A549 (cell line): ENCODE measurements at regions not wholly inside any gene's neighbourhood (a gene's known extent, or its start where the extent isn't known, plus 50 kb on each side); places are given as distances from the start of the nearest gene placed in this dataset.

Experiments used
- ATAC-seq, 2 experiments: fragments of 200-7000 bp in 1 of 2; fragments of >200 bp in 1 of 2; cut with Nextera tagmentation in 1 of 2; cut with Tn5 transposase in 1 of 2; 3 replicates each; pipeline versions ENCODE4 v1.8.0 to v1.9.1; 2018 to 2020; ENCODE audit warnings: mild to moderate bottlenecking in 1 of 2, moderate library complexity in 1 of 2
- CTCF ChIA-PET: fragments of 300-600 bp; sonication (Branson Sonifier 250); formaldehyde crosslinking; extraction: SDS; loops from one replicate; lab custom pipeline; 2021; ENCODE audit warnings: antibody characterized with exemption, inconsistent platforms; lab: Yijun Ruan, JAX
- POLR2A ChIA-PET: fragments of 350-600 bp; formaldehyde crosslinking; extraction: SDS; loops from one replicate; lab custom pipeline; 2021; ENCODE audit warnings: antibody characterized with exemption, inconsistent platforms; lab: Yijun Ruan, JAX
- DNase-seq, 2 experiments: peaks; one replicate each; pipeline versions ENCODE4 v3.0.0 to v3.0.0-alpha.2; 2011 to 2016; ENCODE audit warnings: low read depth in 1 of 2, low spot score in 1 of 2
- FAIRE-seq: peaks from 2 replicates; lab custom pipeline; 2011; peaks lifted over from hg19 to GRCh38; lab: Jason Lieb, UNC
- H3K27ac ChIP-seq, 2 experiments: fragments of >200 bp; sonication (Bioruptor Twin); formaldehyde crosslinking; 3 replicates each; pipeline ENCODE4 v1.5.1; 2016 to 2017
- H3K4me1 ChIP-seq: fragments of >200 bp; sonication (Bioruptor Twin); formaldehyde crosslinking; 3 replicates; pipeline ENCODE4 v1.6.1; 2016
- H3K4me2 ChIP-seq: fragments of >200 bp; sonication (Bioruptor Twin); formaldehyde crosslinking; 3 replicates; pipeline ENCODE4 v1.6.1; 2016
- H3K4me3 ChIP-seq: fragments of >200 bp; sonication (Bioruptor Twin); formaldehyde crosslinking; 3 replicates; pipeline ENCODE4 v1.5.1; 2016
- H3K9me3 ChIP-seq: fragments of >200 bp; sonication (Bioruptor Twin); formaldehyde crosslinking; 3 replicates; pipeline ENCODE4 v1.6.1; 2016
- BHLHE40 ChIP-seq: IDR thresholded peaks from 2 replicates; pipeline ENCODE4 v1.6.1; 2012; ENCODE audit warnings: low read depth, low read length, inconsistent platforms
- CEBPB ChIP-seq, 2 experiments: fragments of >200 bp in 1 of 2; sonication (Bioruptor Twin) in 1 of 2; formaldehyde crosslinking in 1 of 2; IDR thresholded peaks; 2 replicates each; pipeline ENCODE4 v1.6.1; 2012 to 2016
- CHD2 ChIP-seq: fragments of 150-350 bp; IDR thresholded peaks from 2 replicates; pipeline ENCODE4 v1.6.1; 2014; ENCODE audit warnings: low read length; ENCODE audit not compliant: partially characterized antibody
- CTCF ChIP-seq: fragments of >200 bp; sonication (Bioruptor Twin); formaldehyde crosslinking; IDR thresholded peaks from 3 replicates; pipeline ENCODE4 v1.5.1; 2016
- EHF ChIP-seq: fragments of 250-450 bp; sonication (Bioruptor Pico); IDR thresholded peaks from 2 replicates; pipeline ENCODE4 v1.5.0; 2020; ENCODE audit warnings: mild to moderate bottlenecking
- EP300 ChIP-seq, 2 experiments: fragments of >200 bp; sonication (Bioruptor Twin); formaldehyde crosslinking; IDR thresholded peaks; 2 replicates in 1 of 2; 3 replicates in 1 of 2; pipeline ENCODE4 v1.6.1; 2016 to 2017
- ESRRA ChIP-seq: fragments of 150-350 bp; IDR thresholded peaks from 2 replicates; pipeline ENCODE4 v1.6.1; 2014; ENCODE audit warnings: mild to moderate bottlenecking, low read length, borderline replicate concordance
- FOSB ChIP-seq: fragments of 250-450 bp; sonication (Bioruptor Pico); IDR thresholded peaks from 2 replicates; pipeline ENCODE4 v1.5.0; 2020; ENCODE audit warnings: mild to moderate bottlenecking, moderate library complexity
- FOXS1 ChIP-seq: fragments of 250-450 bp; sonication (Bioruptor Pico); IDR thresholded peaks from 2 replicates; pipeline ENCODE4 v1.5.0; 2020; ENCODE audit warnings: mild to moderate bottlenecking, moderate library complexity
- GATA3 ChIP-seq: IDR thresholded peaks from 2 replicates; pipeline ENCODE4 v1.6.1; 2012; ENCODE audit warnings: borderline replicate concordance
- HOXB13 ChIP-seq: fragments of 250-450 bp; sonication (Bioruptor Pico); IDR thresholded peaks from 2 replicates; pipeline ENCODE4 v1.5.0; 2020; ENCODE audit warnings: low read depth, mild to moderate bottlenecking, moderate library complexity
- NPAS2 ChIP-seq: fragments of 250-450 bp; sonication (Bioruptor Pico); IDR thresholded peaks from 2 replicates; pipeline ENCODE4 v1.8.0; 2022; ENCODE audit warnings: mild to moderate bottlenecking, moderate library complexity, borderline replicate concordance
- RAD21 ChIP-seq, 2 experiments: fragments of >200 bp in 1 of 2; sonication (Bioruptor Twin) in 1 of 2; formaldehyde crosslinking in 1 of 2; IDR thresholded peaks in 1 of 2; conservative IDR thresholded peaks in 1 of 2; 2 replicates in 1 of 2; 3 replicates in 1 of 2; pipeline ENCODE4 v1.6.1; 2012 to 2018; ENCODE audit warnings: inconsistent platforms in 1 of 2
- RFX5 ChIP-seq: fragments of 450-650 bp; IDR thresholded peaks from 2 replicates; pipeline ENCODE4 v1.7.1; 2014; ENCODE audit warnings: antibody characterized with exemption, mild to moderate bottlenecking, moderate library complexity
- TFCP2L1 ChIP-seq: fragments of 250-450 bp; sonication (Bioruptor Pico); IDR thresholded peaks from 2 replicates; pipeline ENCODE4 v1.5.0; 2021; ENCODE audit warnings: mild to moderate bottlenecking
- TP53 ChIP-seq: fragments of 250-450 bp; sonication (Bioruptor Pico); IDR thresholded peaks from 2 replicates; pipeline ENCODE4 v1.5.0; 2021; ENCODE audit warnings: mild to moderate bottlenecking, moderate library complexity
- ZC3H11A ChIP-seq: fragments of 450-650 bp; IDR thresholded peaks from 2 replicates; pipeline ENCODE4 v1.6.1; 2014; ENCODE audit warnings: antibody characterized with exemption, mild to moderate bottlenecking
- WGBS: methylation state at CpG from one replicate; pipeline ENCODE4 v1.1.6; 2017; ENCODE audit errors: missing lambda C conversion rate; 5-methylcytosine and 5-hydroxymethylcytosine counted together
- TF ChIP-seq, protein P1 (sequence below): fragments of 150-350 bp; IDR thresholded peaks from 2 replicates; pipeline ENCODE4 v1.6.1; 2014; ENCODE audit warnings: low read depth, mild to moderate bottlenecking, low read length
- TF ChIP-seq, protein P2 (sequence below): IDR thresholded peaks from 2 replicates; pipeline ENCODE4 v1.6.1; 2012
- TF ChIP-seq, protein P3 (sequence below): IDR thresholded peaks from 2 replicates; pipeline ENCODE4 v1.6.1; 2012; ENCODE audit warnings: low read depth, borderline replicate concordance

DNA sequence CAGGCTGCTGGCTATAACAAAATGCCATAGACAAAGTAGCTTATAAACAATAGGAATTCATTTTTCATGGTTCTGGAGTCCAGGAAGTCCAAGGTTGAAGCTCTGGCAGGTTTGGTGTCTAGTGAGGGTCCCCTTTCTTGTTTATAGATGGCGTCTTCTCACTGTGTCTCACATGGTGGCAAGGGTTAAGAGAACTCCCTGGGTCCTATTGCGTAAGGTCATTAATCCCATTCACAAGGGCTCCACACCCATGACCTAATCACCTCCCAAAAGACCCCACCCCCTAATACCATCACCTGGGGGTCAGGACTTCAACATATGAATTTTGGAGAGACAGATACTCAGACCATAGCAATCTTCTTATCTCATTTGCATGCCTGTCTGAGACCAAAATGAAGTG is 108.9 kb upstream of the USP25 start:
- no peak overlapping the region for H3K4me3 ChIP-seq
- H3K4me1 ChIP-seq = peaks cover 8% of the 10 kb centered on the region; the same call in 2 of the 3 replicates
- no peak overlapping the region for H3K27ac ChIP-seq
- ChIA-PET CTCF (no interaction called here), POLR2A (no interaction called here)
- DNase-seq (no peak), FAIRE-seq (no peak)
- H3K4me2 ChIP-seq = no peak overlapping the region
- WGBS = 88% methylated on average over 2 of the region's 2 CpGs
- TF ChIP-seq CHD2 (no peak), CEBPB (IDR thresholded peaks at IDR 0.05) (no peak), FOXS1 (CRISPR knock-in tag) (no peak), FOSB (CRISPR knock-in tag) (no peak), NPAS2 (CRISPR knock-in tag) (no peak), TFCP2L1 (CRISPR knock-in tag) (no peak), CTCF (no peak), GATA3 (no peak), BHLHE40 (no peak), RFX5 (no peak), RAD21 (conservative IDR thresholded peaks at IDR 0.05 in 1 of 2, IDR thresholded peaks at IDR 0.05 in 1 of 2) (no peak), ESRRA (no peak), EP300 (IDR thresholded peaks at IDR 0.05) (no peak), EHF (CRISPR knock-in tag) (no peak)
- TF ChIP-seq, protein P1, sequence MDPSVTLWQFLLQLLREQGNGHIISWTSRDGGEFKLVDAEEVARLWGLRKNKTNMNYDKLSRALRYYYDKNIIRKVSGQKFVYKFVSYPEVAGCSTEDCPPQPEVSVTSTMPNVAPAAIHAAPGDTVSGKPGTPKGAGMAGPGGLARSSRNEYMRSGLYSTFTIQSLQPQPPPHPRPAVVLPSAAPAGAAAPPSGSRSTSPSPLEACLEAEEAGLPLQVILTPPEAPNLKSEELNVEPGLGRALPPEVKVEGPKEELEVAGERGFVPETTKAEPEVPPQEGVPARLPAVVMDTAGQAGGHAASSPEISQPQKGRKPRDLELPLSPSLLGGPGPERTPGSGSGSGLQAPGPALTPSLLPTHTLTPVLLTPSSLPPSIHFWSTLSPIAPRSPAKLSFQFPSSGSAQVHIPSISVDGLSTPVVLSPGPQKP = no peak
- TF ChIP-seq, protein P2, sequence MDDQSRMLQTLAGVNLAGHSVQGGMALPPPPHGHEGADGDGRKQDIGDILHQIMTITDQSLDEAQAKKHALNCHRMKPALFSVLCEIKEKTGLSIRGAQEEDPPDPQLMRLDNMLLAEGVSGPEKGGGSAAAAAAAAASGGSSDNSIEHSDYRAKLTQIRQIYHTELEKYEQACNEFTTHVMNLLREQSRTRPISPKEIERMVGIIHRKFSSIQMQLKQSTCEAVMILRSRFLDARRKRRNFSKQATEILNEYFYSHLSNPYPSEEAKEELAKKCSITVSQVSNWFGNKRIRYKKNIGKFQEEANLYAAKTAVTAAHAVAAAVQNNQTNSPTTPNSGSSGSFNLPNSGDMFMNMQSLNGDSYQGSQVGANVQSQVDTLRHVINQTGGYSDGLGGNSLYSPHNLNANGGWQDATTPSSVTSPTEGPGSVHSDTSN = no peak
- TF ChIP-seq, all 56 proteins: peak for 0
- no peak for ATAC-seq
- H3K9me3 ChIP-seq = no peaks in the 10 kb centered on the region

GRCh38 chr21:15624646-15625045 is 105.1 kb upstream of the USP25 start:
- no peak overlapping the region for H3K4me3 ChIP-seq
- no peak for FAIRE-seq
- H3K4me2 ChIP-seq = no peak overlapping the region
- CTCF ChIA-PET = no interaction called here
- no peak for ATAC-seq
- H3K9me3 ChIP-seq = no peaks in the 10 kb centered on the region
- POLR2A ChIA-PET = no interaction called here
- TF ChIP-seq HOXB13 (CRISPR knock-in tag) = no peak
- no peak for TF ChIP-seq TP53 (CRISPR knock-in tag)
- DNase-seq = no peak
- WGBS = 80% methylated on average over 2 of the region's 2 CpGs
- no peaks in the 10 kb centered on the region for H3K4me1 ChIP-seq
- no peak overlapping the region for H3K27ac ChIP-seq

GRCh38 chr21:15625363-15625762 is 104.4 kb upstream of the USP25 start:
- Histone ChIP-seq H3K4me1 (no peaks in the 10 kb centered on the region), H3K4me3 (no peak overlapping the region)
- FAIRE-seq = no peak

More at GRCh38 chr21:15625363-15625762, 104.4 kb upstream of the USP25 start:
- TF ChIP-seq ZC3H11A = no peak
- TF ChIP-seq, protein P3, sequence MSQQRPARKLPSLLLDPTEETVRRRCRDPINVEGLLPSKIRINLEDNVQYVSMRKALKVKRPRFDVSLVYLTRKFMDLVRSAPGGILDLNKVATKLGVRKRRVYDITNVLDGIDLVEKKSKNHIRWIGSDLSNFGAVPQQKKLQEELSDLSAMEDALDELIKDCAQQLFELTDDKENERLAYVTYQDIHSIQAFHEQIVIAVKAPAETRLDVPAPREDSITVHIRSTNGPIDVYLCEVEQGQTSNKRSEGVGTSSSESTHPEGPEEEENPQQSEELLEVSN = no peak
- TF ChIP-seq FOXS1 (CRISPR knock-in tag) = no peak
- Histone ChIP-seq H3K9me3 (no peaks in the 10 kb centered on the region), H3K4me2 (no peak overlapping the region), H3K27ac (no peak overlapping the region)
- DNase-seq (no peak), ATAC-seq (no peak)
- CTCF ChIA-PET = no interaction called here
- POLR2A ChIA-PET = no interaction called here
- WGBS = 66% methylated on average over 3 of the region's 3 CpGs
